GM18520 (cell line): ENCODE measurements at regions not wholly inside any gene's neighbourhood (a gene's known extent, or its start where the extent isn't known, plus 50 kb on each side); places are given as distances from the start of the nearest gene placed in this dataset.
"Not testable (repeated sequence)": the region's sequence is repeated elsewhere in the genome, so short reads cannot be mapped to it uniquely, and the experiment has no call there.

Source experiments
- ATAC-seq: cut with Tn5 transposase; IDR thresholded peaks from one replicate; pipeline ENCODE4 v1.9.1; 2021; ENCODE audit not compliant: unreplicated experiment

DNA sequence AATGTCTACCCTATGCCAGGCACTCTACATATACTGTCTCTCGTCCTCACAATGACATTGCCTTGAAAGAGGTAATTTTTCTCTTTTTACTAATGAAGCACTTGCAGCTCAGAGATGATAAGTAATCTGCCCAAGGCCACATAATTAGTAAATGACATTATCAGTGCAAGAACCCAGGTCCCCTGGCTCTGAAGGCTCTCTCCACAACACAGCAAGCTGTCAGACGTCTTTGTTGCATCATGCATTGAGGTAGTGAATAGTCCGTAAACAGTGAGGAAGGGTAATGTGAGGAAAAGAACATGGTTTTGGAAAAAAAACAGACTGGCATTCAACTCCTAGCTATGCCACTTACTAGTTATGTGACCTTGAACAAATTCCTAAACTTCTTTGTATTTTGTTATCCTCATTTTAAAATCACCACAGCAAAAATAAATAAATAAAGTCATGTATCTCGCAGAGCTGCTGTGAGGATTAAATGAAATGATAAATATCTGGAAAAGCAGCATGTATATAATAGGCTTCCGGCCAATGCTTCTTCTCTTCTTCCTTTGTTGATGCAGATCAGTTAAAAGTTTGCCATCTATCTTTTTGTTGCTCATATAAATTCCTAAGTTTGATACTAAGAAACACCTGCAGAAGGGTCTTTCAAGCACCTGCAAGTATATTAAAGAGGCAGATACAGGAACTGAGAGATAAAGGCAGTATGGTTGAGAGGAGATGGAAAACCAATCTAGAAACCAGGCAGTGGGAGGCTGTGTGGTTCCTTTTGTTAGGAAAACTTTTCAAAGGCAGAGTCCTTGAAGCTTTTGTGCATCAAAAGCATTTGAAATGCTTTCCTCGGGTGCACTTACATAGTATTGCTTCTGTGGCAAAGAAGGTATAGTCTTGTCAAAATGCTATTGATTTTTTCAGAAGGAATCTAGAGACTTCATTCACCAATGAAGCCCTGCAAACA lies 82.8 kb downstream of the BTG1 start:
- no peak for ATAC-seq

DNA sequence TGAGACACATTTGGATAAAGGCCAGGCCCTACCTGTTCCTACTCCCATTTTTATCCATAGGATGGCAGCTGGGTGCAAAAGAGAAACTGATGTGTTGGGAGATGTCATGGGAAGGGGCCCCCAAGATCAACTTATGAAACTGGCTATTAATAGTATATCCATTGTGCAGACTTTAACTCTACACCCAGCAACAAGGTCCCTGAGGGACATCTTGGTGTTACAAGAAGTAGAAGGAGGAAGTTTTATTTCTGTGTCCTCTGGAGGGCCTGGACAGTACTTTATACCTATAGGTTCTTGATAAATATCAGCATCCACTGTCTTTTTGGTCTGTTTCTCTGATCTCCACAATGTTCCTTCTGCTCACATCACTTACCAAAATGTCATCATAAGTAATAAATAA lies 84.6 kb downstream of the BTG1 start:
- no peak for ATAC-seq

DNA sequence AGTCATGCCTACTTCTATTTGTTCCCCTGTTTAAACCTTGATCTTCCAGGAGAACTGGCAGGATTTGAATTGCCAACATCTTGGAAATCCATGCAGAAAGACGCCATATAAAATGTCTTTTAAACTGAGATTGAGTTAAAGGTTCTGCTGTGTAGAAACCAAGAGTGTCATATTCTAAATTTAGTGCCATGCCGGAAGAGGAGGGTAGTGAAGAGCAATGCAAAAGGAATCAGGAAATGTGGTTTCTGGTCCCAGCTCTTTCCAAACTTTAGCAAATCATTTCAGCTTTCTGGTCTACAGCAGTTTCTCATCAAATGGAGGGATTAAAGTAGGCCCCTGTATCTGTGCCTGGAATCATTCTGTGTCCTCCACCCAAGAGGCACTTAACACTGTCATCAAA lies 85.7 kb downstream of the BTG1 start:
- no peak for ATAC-seq

DNA sequence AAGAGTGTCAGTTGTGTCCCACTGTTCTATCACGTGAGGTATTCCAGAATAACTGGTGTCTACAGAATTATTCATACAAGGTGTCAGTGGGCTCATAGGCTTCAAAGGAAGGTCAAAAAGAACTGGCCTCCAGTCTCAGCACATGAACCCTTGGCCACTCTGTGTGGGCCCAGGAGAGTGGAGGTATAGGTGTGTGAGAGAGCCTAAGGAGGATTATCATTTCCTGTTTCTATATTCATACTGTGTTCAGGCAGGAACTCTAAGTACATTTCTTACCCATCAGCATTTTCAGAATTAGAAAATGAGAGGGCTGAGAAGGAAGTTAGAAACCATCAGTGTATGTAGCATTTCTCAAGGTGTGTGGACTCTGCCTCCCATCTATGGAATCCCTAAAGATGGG lies 87.0 kb downstream of the BTG1 start:
- ATAC-seq = no peak

DNA sequence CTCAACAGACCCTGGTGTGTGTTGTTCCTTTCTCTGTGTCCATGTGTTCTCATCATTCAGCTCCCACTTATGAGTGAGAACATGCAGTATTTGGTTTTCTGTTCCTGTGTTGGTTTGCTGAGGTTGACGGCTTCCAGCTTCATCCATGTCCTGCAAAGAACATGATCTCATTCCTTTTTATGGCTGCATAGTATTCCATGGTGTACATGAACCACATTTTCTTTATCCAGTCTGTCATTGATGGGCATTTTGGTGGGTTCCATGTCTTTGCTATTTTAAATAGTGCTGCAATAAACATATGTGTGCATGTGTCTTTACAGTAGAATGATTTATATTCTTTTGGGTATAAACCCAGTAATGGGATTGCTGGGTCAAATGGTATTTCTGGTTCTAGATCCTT lies 88.9 kb downstream of the BTG1 start:
- ATAC-seq = not testable (repeated sequence)

DNA sequence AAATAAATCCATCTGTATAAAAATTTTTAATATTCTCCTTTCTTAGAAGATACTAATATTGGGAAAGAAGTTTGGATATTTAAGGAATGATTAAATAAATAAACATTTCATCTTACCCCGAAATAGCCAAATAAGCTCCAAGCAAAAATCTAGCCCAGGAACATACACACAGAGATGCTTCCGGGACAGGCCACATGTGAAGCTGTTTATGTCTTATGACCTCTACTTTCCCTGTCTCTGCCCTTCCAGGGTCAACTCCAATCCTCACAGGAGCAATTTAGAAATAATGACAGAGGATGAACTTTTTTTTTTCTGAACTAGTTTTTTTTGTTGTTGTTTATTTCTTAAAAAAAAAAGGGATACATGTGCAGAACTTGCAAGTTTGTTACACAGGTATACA lies 89.4 kb downstream of the BTG1 start:
- ATAC-seq = no peak

DNA sequence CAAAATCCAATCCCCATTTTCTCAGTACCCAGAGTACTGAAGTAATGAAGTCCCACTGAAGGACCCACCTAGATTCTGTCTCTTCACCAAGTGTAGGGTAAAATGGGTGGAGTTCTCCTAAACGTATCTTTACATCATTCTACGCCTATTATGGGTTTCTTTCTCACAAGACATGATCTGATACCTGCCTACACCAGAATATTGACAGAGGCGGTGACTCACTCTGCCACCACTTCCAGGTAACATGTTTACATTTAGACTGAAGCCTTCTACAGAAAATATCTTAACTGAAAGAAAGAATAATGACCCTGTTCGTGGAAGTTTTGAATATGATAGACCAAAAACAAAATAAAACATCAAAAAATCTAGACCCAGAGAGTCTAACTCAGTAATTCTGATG lies 89.8 kb downstream of the BTG1 start:
- no peak for ATAC-seq

DNA sequence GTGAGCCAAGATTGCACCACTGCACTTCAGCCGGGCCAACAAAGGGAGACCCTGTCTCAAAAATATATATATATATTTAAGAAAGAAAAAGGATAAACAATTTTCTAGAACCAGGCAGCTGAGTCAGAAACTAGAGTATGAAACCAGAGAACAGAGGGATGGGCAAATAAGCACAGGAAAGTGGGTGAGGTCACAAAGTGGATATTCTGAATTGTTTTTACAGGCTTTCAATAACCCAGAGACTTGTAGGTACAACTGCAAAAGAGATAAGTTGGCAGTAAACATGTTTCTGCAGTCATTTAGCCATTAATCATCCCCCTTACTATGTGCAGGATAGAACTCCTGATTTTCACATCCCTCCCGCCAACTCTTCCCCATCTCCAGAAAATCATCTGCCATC lies 94.2 kb downstream of the BTG1 start:
- no peak for ATAC-seq

DNA sequence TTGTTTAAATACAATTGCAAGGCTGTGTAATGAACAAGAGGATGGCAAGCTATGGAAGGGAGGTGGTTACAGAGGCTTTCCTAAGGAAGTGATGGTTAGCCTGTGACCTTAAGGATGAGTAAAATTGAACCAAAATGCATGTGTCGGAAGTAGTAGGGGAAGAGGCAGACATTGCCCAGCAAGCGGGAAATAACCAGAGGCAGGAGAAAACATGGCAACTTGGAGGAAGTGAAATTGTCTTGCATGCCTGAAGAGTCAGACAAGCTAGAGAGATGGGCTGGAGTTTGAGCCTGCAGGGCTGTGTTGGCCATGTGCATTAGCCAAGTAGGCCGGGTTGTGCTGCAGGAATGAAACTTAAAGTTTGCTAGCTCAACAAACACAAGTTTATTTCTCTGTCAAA lies 96.2 kb downstream of the BTG1 start:
- no peak for ATAC-seq

DNA sequence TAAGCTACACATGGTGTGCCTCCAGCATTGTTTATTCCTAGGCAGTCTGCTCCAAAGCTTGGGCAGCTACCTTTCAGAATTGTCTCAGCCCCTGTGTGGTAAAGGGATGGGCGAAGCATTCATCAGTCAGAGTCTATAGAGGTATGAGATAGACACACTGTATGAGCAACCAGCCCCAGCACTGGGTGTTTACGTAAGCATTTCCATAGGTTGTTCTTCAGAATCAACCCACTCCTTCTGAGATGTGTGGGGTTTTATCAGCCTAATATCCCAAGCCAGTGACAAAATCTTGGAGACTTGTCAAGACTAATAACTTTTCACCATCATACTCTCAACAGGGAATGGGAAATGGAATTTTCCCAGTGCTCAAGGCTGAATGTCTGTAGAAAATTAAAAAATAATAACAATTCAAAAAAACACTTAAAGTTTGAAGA lies 98.2 kb downstream of the BTG1 start:
- ATAC-seq = no peak

DNA sequence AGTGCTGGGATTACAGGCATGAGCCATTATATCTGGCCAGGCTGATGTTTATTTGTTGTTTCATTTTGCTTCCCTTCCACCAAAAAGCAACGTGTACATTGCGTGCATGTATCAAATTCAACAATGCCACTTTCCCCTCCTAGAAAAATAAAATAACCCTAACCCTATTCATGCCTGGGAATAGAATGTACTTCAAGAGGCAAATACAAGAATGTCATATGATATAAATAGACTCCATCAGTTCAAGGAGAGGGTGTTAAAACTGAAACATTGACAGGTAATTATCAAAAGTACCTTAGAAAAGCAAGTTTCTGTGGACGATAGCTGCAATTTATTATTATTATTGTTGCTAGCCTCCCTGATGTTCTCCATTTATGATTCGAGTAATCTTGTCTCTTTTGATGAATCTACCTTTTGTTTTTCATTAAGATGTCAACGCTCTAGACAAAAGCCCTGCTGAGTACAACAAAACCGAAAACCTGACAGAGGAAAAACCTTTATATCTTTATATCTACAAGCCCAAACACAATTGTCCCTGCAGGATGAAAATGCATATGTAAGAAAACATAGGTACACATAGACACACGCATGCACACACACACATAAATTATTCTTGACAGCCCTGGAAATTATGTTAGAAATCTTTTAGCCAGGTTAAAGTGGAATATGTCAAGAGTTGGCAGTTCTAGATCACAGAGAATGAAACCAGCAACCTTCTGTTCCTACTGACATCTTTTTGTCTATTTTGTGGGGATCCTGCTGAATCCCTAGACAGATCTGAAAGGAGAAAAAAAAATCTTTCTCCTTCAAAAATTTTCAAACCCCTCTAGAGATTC lies 98.9 kb downstream of the BTG1 start:
- ATAC-seq = no peak

DNA sequence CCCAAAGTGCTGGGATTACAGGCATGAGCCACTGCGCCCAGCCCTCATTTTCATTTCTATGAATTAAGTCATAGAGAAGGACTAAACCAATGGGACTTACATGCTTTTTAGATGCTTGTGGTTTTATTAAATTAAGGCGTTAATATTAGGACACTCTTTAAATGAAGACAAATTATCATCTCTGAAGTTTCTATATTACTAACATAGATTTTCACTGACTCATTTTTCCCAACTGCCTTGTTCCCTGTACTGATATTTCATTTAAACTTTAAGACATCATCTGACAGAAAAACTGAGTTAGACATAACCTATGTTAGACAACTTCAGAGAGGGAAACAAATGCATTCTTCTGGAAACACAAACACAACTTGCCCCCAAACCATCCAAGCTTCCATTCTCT lies 99.8 kb downstream of the BTG1 start:
- no peak for ATAC-seq

DNA sequence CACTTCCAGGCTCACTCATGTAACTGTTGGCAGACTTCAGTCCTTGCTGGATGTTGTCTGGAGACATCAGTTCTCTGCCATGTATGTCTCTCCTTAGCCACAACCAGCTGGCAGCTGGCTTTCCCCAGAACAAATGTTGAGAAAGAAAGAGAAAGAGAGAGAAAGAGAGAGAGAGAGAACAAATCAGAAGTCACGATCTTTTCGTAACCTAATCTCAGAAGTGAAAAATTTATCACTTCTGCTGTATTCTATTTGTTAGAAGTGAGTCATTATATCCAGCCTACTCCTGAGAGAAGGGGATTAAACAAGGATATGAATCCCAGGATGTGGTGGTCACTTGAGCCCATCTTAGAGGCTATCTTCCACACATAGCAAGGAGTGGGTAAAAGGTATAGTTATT lies 101.2 kb downstream of the BTG1 start:
- no peak for ATAC-seq

DNA sequence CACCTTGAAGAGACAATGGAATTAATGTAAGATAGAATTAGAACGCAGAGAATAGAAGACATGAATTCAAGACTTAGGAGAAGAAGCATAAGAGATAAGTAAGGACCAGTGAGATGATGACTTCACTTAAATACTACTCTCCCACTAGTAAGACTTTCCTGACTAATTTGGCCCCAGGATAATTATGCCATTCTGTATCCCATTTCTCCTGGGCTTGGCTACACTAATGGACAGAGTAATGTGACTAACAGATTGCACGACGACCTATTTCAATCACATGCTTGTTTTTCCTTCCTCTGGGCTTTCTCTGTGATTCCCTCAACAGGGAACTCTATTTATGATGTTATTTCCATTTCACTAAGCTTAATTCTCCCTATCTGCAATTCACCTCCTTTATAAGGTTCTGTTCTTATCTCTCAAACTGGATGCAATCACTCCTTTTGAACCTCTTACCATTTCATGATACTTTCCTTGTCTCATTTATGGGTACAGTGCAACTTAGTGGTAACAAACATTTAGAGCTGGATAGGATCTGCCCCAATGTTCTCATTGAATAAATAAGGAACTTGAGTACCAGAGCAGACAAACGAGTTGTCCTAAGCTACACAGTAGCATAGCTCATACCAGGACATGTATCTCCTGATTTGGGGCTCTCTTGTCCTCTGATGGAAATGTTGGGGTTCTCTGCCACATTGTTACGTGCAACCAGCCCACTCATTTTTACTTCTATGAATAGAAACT lies 102.7 kb downstream of the BTG1 start:
- no peak for ATAC-seq

DNA sequence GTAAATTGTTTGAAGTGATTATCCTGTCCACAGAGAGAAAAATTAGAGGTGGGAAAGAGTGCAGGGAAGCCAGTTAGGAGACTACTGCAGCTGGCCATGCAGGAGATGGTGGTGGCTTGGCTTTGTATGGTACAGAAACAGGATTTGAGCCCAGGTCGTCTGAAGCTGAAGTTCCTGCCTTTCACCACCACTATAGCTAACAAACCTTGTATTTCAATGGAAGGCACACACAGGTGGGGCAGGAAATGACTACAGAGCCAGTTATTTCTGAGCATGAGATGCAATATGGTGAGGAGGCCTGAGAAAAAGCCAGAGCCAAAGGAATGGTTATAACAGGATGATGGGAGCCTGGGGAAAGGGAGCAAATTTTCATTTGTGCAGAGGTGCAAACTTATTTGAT lies 103.9 kb downstream of the BTG1 start:
- ATAC-seq = no peak

DNA sequence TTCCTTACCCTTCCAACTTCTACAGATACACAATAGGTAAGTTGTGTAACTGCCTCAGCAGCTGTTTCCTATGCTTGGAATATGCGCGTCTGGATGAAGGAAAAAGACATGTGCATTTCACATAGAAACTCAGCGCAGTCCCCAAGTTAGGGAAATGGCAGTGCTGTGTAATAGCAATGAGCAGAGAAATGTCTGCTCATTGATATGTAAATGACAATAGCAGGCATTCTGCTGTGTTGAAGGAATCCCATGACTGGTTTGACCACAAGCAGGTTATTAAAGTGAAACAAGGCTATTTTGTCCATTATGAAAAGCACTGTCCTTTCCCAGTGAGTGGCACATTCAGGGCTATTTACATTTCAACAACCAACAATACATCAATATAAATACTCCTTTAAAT lies 106.6 kb downstream of the BTG1 start:
- no peak for ATAC-seq

DNA sequence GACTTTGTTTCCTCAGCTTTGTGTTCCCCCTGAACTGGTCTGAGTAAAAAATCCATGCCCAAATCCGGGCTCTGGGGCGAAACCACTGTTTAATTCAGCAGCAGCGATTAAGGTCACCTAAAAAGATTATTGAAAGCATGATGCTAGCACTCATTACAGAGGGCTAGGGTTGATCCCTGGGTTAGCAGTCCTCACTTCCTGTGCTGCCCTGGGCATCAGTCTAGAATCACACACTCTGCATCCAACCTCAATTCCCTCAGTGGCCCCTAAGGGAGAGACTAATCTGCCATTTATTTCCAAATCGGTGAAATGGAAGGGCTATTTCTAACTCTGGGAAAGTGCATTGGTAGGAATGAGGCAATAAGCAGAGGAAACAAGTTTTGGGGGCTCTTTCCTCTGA lies 107.2 kb downstream of the BTG1 start:
- no peak for ATAC-seq

DNA sequence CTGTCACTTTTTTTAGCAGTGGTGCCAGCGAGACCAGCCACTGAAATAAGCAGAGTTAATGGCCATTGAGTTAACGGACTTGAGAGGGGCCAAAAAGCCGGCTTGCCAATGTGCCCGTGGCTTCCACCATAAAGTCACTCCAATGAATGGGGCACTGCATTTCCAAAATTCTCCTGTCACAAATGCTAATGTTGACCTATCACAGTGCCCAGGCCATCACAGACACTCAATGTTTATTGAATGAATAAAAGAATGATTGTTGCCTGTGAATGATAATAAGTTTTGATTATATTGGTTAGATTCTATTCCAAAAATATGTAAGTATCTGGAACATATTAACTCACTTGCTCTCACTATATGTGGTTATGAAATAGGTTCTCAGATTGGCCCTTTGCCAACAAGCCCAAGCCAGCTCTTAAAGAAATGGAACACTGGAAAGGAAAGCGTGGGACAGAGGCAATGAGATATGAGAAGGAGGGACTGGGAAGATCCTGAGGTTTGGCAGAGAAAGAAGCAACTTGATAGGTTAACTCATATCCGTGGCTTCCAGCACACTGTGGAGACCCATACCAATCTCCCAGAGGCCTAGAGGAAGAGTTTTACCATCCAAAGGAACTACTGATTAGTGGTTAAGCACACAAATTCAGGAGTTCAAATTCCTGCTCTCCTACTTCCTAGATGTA lies 108.7 kb downstream of the BTG1 start:
- no peak for ATAC-seq

DNA sequence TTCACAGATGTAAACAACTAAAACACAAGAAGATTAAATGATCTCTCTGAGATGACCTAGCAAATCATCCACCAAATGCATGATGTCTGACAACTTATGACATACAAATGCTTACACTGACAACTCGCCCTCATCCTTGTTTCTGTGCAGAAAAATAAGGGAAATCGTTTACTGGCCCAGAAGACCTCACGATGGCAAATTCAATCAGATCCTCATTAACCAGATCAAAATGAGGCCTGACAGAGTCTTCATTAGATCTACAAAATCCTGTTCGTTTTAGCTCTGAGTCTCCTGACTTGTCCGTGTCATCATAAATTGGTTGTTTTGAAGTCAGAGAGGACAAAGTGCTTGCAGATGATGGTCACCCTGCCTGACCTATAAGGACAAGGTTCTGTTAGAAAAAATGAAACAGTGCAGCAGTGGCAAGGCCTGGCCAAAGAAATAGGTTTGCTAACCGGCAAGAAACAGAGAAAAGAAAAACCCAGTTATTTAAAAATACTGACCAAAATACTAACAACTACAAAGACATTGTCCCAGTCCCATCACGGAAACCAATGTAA lies 109.5 kb downstream of the BTG1 start:
- no peak for ATAC-seq

DNA sequence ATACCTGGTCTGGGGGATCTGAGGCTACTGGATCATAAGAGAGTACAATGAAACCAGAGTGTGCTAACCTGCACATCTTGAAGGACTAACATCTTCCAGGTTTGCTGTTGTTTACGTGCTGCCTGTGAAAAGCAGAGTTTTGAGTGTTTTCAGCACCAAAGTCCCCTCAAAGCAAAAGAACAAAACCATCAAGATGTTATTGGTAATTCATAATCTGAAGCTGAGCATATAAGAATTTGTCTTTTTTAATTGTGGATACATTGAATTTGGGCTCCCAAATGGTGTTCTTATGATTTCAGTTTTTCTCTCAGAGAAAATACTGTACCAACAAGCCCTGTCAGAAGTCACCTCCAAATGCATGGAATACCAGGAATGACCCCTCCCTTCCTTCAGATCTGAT lies 110.2 kb downstream of the BTG1 start:
- ATAC-seq = no peak
